Activated naive CD8-positive, alpha-beta T cell treated with anti-CD3 and anti-CD28 coated beads, Interleukin-2, amount 10 ng/mL, durations not matched to agents 7 days and 5 days (primary cell): ENCODE measurements at regions not wholly inside any gene's neighbourhood (a gene's known extent, or its start where the extent isn't known, plus 50 kb on each side); places are given as distances from the start of the nearest gene placed in this dataset.

Experiments used
- ATAC-seq: fragments of 150-1000 bp; cut with Tn5 transposase; one replicate; pipeline ENCODE4 v1.10.0; 2021; ENCODE audit warnings: low read depth, moderate library complexity
- POLR2A ChIA-PET: fragments of 350-600 bp; sonication (Branson Sonifier 250); formaldehyde crosslinking; loops from one replicate; lab custom pipeline; 2021; ENCODE audit warnings: antibody characterized with exemption; lab: Charles Lee
- DNase-seq: peaks from one replicate; pipeline ENCODE4 v3.0.0; 2021
- H3K27ac Mint-ChIP-seq: one replicate; pipeline ENCODE4 v1.8.0; 2022; ENCODE audit warnings: mild to moderate bottlenecking, mixed read lengths
- H3K27me3 Mint-ChIP-seq: one replicate; pipeline ENCODE4 v1.8.0; 2022; ENCODE audit warnings: mild to moderate bottlenecking, moderate library complexity, mixed read lengths
- H3K36me3 Mint-ChIP-seq: one replicate; pipeline ENCODE4 v1.8.0; 2021; ENCODE audit warnings: mild to moderate bottlenecking, mixed read lengths
- H3K4me1 Mint-ChIP-seq: one replicate; pipeline ENCODE4 v1.8.0; 2021; ENCODE audit warnings: mixed read lengths
- H3K4me3 Mint-ChIP-seq: one replicate; pipeline ENCODE4 v1.8.0; 2022; ENCODE audit warnings: mild to moderate bottlenecking, moderate library complexity, mixed read lengths
- H3K9me3 Mint-ChIP-seq: one replicate; pipeline ENCODE4 v1.8.0; 2021; ENCODE audit warnings: mixed read lengths

- H3K36me3 Mint-ChIP-seq, result no peaks in the 10 kb centered on the region
- H3K4me3 Mint-ChIP-seq, result no peak overlapping the region
- ATAC-seq (no peak), DNase-seq (no peak)
- peaks cover 22% of the 10 kb centered on the region for H3K4me1 Mint-ChIP-seq
- H3K27ac Mint-ChIP-seq, result no peak overlapping the region
- no peaks in the 10 kb centered on the region for H3K9me3 Mint-ChIP-seq
- H3K27me3 Mint-ChIP-seq, result peaks cover 9% of the 10 kb centered on the region
- POLR2A ChIA-PET, result no interaction called here
These were observed 50.0 kb upstream of the LCTL start for GRCh38 chr15:66615846-66616245.

GRCh38 chr15:66617137-66618090 lies 51.6 kb upstream of the LCTL start:
- ATAC-seq, result peak; percentile 20
- Mint-ChIP-seq H3K27ac (peak overlapping the region; percentile 52), H3K4me3 (no peak overlapping the region), H3K9me3 (no peaks in the 10 kb centered on the region), H3K4me1 (peaks cover 22% of the 10 kb centered on the region), H3K27me3 (peaks cover 19% of the 10 kb centered on the region), H3K36me3 (no peaks in the 10 kb centered on the region)
- no peak for DNase-seq
- POLR2A ChIA-PET, result interaction anchor here (1.1 kb wide), 1 partner anchor 83 kb away, joined by 3 read pairs; no protein-coding TSS in a partner anchor

DNA sequence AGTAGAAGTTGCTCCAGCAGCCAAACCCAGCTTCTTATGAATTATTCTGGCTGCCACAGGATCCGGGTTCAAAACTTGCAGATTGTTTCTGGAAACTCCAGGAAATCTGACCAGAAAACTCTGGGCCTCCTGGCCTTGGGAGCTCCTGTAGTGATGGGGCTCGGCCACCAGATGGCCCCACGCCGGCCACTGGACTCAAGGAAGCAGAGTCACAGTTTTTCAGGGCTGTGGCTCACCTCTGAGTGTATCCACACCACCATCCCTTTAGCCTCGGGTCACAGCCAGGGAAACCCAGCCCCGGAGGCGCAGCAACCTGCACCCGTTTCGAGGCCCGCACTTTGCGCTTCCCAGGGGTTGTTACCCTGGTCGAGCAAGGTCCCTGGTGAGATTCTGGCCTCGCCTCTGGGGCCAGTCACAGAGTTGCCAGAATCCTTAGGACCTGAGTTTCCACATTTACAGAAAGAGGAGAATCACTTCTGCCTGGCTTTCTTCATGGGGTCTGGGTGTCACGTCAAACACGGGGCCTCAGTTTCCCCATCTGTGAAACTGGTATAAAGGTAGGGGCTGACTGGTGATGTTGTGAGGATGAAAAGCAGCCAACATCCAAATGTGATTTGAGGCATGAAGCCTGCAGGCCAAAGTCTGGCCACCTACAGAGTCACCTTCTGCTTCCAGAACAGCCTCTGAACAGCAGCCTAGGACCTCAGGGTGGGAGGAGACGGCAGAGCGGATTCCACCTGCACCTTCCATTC lies 53.5 kb upstream of the LCTL start:
- ATAC-seq (peak; percentile 62), DNase-seq (peak; percentile 72)
- H3K27ac Mint-ChIP-seq, result no peak overlapping the region
- no peaks in the 10 kb centered on the region for H3K9me3 Mint-ChIP-seq
- peaks cover 17% of the 10 kb centered on the region for H3K4me1 Mint-ChIP-seq
- no peak overlapping the region for H3K4me3 Mint-ChIP-seq
- H3K27me3 Mint-ChIP-seq, result peaks cover 34% of the 10 kb centered on the region
- no peaks in the 10 kb centered on the region for H3K36me3 Mint-ChIP-seq
- POLR2A ChIA-PET, result interaction anchor here (0.6 to 1.5 kb wide), 5 partner anchors 65 to 232 kb away, joined by 3 to 9 read pairs (median 4); no protein-coding TSS in a partner anchor

DNA sequence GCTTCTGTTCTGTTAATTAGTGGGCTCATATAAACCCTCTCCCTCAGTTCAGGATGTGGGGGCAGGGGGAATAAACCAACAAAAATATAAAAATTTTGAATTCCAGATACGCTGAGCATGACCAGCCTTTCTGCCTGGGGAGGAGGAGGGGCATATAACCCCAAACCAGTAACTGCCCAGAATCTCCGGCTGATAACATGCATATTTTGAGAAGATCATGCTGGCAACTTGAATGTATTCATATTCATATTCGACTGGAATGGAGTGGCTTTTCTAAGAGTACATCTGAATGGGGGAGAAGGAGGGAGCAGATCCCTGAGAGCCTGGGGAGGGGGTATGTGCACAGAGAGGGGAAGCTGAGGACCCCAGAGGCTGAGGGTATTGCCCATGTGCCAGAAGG lies 54.5 kb upstream of the LCTL start:
- H3K36me3 Mint-ChIP-seq, result no peaks in the 10 kb centered on the region
- DNase-seq (no peak), ATAC-seq (no peak)
- no peak overlapping the region for H3K27ac Mint-ChIP-seq
- no peaks in the 10 kb centered on the region for H3K9me3 Mint-ChIP-seq
- H3K4me1 Mint-ChIP-seq, result peaks cover 12% of the 10 kb centered on the region
- no peak overlapping the region for H3K4me3 Mint-ChIP-seq
- peaks cover 34% of the 10 kb centered on the region for H3K27me3 Mint-ChIP-seq
- POLR2A ChIA-PET, result no interaction called here

DNA sequence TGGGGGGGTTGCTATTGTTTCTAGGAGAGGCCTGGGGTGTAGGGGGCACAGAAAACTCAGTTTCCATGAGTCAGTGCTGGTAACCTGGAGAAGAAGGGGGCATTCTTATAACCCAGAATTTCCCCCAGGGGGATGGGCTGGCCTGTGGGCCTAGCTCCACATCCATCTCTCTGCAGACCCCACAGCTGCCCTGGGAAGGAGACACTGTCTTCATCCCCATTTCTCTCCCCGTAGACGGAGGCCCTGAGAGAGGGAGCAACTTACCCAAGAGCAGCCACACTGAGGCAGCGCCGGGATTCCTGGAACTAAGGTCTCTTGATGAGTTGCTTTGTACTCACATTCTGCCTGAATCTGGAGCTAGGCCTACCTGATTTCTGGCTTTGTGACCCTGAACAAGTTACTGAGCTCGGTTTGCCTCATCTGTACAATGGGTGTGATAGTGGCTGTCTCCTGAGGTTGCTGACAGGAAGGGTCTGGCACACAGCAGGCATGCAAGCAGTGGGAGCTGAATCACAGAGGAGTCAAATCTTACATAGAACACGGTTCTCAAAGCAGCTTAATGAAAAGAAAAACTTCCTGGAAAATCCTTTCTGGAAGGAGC lies 55.0 kb upstream of the LCTL start:
- no peak for DNase-seq

GRCh38 chr15:66621491-66622467 lies 56.0 kb upstream of the LCTL start:
- ATAC-seq (no peak), DNase-seq (no peak)
- no peaks in the 10 kb centered on the region for H3K9me3 Mint-ChIP-seq
- no peaks in the 10 kb centered on the region for H3K36me3 Mint-ChIP-seq
- H3K4me3 Mint-ChIP-seq, result no peak overlapping the region
- H3K4me1 Mint-ChIP-seq, result peaks cover 9% of the 10 kb centered on the region
- H3K27me3 Mint-ChIP-seq, result peaks cover 39% of the 10 kb centered on the region
- no peak overlapping the region for H3K27ac Mint-ChIP-seq
- POLR2A ChIA-PET, result no interaction called here

More for the DNA sequence above, 55.0 kb upstream of the LCTL start:
- POLR2A ChIA-PET, result no interaction called here
- Mint-ChIP-seq H3K4me1 (peaks cover 12% of the 10 kb centered on the region), H3K27ac (no peak overlapping the region), H3K27me3 (peaks cover 34% of the 10 kb centered on the region), H3K36me3 (no peaks in the 10 kb centered on the region), H3K9me3 (no peaks in the 10 kb centered on the region), H3K4me3 (no peak overlapping the region)
- ATAC-seq, result no peak

- POLR2A ChIA-PET, result no interaction called here
These were observed 56.8 kb upstream of the LCTL start for GRCh38 chr15:66622591-66623022.

DNA sequence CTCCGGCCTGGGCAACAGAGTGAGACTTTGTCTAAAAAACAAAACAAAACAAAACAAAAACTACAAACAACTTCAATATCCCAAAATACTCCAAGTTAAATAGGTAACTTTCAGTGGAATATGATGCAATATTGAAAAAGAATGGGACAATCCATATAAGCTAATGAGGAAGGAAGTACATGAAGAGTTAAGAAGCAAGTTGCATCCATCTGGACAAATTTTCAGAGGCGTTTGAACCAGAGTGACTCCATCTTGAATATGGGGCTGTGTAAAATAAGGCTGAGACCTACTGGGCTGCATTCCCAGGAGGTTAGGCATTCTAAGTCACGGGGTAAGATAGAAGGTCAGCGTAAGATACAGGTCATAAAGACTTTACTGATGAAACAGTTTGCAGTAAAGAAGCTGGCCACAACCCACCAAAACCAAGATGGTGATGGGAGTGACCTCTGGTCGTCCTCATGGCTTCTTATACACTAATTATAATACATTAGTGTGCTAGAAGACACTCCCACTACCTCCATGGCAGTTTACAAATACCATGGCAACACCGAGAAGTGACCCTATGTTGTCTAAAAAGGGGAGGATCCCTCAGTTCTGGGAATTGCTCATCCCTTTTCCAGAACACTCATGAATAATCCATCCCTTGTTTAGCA lies 58.1 kb upstream of the LCTL start:
- no peak overlapping the region for H3K4me3 Mint-ChIP-seq
- H3K4me1 Mint-ChIP-seq, result no peaks in the 10 kb centered on the region
- H3K27me3 Mint-ChIP-seq, result peaks cover 39% of the 10 kb centered on the region
- H3K9me3 Mint-ChIP-seq, result no peaks in the 10 kb centered on the region
- DNase-seq (no peak), ATAC-seq (no peak)
- no peaks in the 10 kb centered on the region for H3K36me3 Mint-ChIP-seq
- no peak overlapping the region for H3K27ac Mint-ChIP-seq
- POLR2A ChIA-PET, result no interaction called here

More at GRCh38 chr15:66622591-66623022, 56.8 kb upstream of the LCTL start:
- H3K27me3 Mint-ChIP-seq, result peaks cover 39% of the 10 kb centered on the region
- no peak overlapping the region for H3K27ac Mint-ChIP-seq
- ATAC-seq, result no peak
- no peak for DNase-seq
- peaks cover 2% of the 10 kb centered on the region for H3K4me1 Mint-ChIP-seq
- no peak overlapping the region for H3K4me3 Mint-ChIP-seq
- H3K9me3 Mint-ChIP-seq, result no peaks in the 10 kb centered on the region
- H3K36me3 Mint-ChIP-seq, result no peaks in the 10 kb centered on the region

DNA sequence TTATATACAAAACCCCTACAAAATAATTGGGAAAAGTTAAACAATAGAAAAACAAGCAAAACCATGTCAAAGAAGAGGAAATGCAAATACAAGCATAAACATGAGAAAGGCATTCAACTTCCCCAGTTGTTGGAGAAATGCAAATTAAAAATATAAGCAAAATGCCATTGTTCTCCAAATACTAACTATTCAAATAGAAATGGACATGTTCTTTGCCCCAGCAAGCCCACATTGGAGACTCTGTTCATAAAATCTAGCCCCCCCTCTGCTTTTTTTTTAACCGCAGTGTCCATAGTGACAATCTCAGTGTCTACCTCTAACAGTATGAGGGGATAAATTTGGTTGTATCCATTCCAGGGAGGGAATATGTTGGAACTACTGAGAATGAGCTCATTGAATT lies 59.7 kb upstream of the LCTL start:
- peaks cover 35% of the 10 kb centered on the region for H3K27me3 Mint-ChIP-seq
- no peak overlapping the region for H3K4me3 Mint-ChIP-seq
- no peak for DNase-seq
- no peak overlapping the region for H3K27ac Mint-ChIP-seq
- H3K36me3 Mint-ChIP-seq, result no peaks in the 10 kb centered on the region
- H3K9me3 Mint-ChIP-seq, result no peaks in the 10 kb centered on the region
- POLR2A ChIA-PET, result no interaction called here
- H3K4me1 Mint-ChIP-seq, result no peaks in the 10 kb centered on the region
- no peak for ATAC-seq

- H3K4me1 Mint-ChIP-seq, result no peaks in the 10 kb centered on the region
- POLR2A ChIA-PET, result no interaction called here
- no peak for DNase-seq
- no peak overlapping the region for H3K27ac Mint-ChIP-seq
- H3K36me3 Mint-ChIP-seq, result no peaks in the 10 kb centered on the region
- H3K27me3 Mint-ChIP-seq, result peaks cover 30% of the 10 kb centered on the region
- no peak for ATAC-seq
- no peaks in the 10 kb centered on the region for H3K9me3 Mint-ChIP-seq
- H3K4me3 Mint-ChIP-seq, result no peak overlapping the region
These were observed 60.2 kb upstream of the LCTL start for GRCh38 chr15:66625974-66626373.

GRCh38 chr15:66628976-66629723 lies 63.4 kb upstream of the LCTL start:
- no peaks in the 10 kb centered on the region for H3K4me1 Mint-ChIP-seq
- no peak overlapping the region for H3K4me3 Mint-ChIP-seq
- ATAC-seq, result no peak
- H3K9me3 Mint-ChIP-seq, result no peaks in the 10 kb centered on the region
- POLR2A ChIA-PET, result no interaction called here
- H3K36me3 Mint-ChIP-seq, result no peaks in the 10 kb centered on the region
- no peak overlapping the region for H3K27ac Mint-ChIP-seq
- no peak for DNase-seq
- peaks cover 7% of the 10 kb centered on the region for H3K27me3 Mint-ChIP-seq
